Fibroblast of lung (primary cell): ENCODE measurements at regions not wholly inside any gene's neighbourhood (a gene's known extent, or its start where the extent isn't known, plus 50 kb on each side); places are given as distances from the start of the nearest gene placed in this dataset.

Experiments
- DNase-seq, 2 donors: peaks; one replicate each; pipeline versions ENCODE4 v3.0.0 to v3.0.0-alpha.2; 2010; ENCODE audit warnings: low read depth in 2 of 2
- H2AFZ ChIP-seq: 2 replicates; pipeline ENCODE4 v1.5.1; 2012; ENCODE audit warnings: low read length, control low read depth, inconsistent platforms
- H3K27ac ChIP-seq: 2 replicates; pipeline ENCODE4 v1.5.1; 2011; ENCODE audit warnings: low read length, control low read depth; ENCODE audit not compliant: insufficient read depth
- H3K27me3 ChIP-seq: 2 replicates; pipeline ENCODE4 v1.5.1; 2011; ENCODE audit warnings: mild to moderate bottlenecking, low read length; ENCODE audit not compliant: control insufficient read depth, insufficient read depth
- H3K36me3 ChIP-seq: 2 replicates; pipeline ENCODE4 v1.5.1; 2011; ENCODE audit warnings: low read length; ENCODE audit not compliant: control insufficient read depth, insufficient read depth
- H3K4me1 ChIP-seq: 2 replicates; pipeline ENCODE4 v1.5.1; 2011; ENCODE audit warnings: low read length; ENCODE audit not compliant: control insufficient read depth, insufficient read depth; ENCODE audit errors: extremely low read depth
- H3K4me2 ChIP-seq: 2 replicates; pipeline ENCODE4 v1.5.1; 2011; ENCODE audit warnings: low read length, control low read depth; ENCODE audit not compliant: insufficient read depth; ENCODE audit errors: extremely low read depth
- H3K4me3 ChIP-seq, 4 experiments: fragments of 200-600 bp in 1 of 4; sonication (generic) in 1 of 4; replicated peaks in 1 of 4; 2 replicates each; pipeline ENCODE4 v1.5.1; 2011 to 2016; ENCODE audit warnings: low read length in 4 of 4, low read depth in 3 of 4, mild to moderate bottlenecking in 3 of 4, control low read depth in 2 of 4, inconsistent platforms in 1 of 4, mixed read lengths in 1 of 4; ENCODE audit not compliant: insufficient read depth in 1 of 4; ENCODE audit errors: control extremely low read depth in 1 of 4
- H3K79me2 ChIP-seq: 2 replicates; pipeline ENCODE4 v1.5.1; 2012; ENCODE audit warnings: mild to moderate bottlenecking, low read length, inconsistent platforms; ENCODE audit not compliant: control insufficient read depth, insufficient read depth
- H3K9ac ChIP-seq: 2 replicates; pipeline ENCODE4 v1.5.1; 2011; ENCODE audit warnings: mild to moderate bottlenecking, low read length, control low read depth; ENCODE audit not compliant: insufficient read depth
- H3K9me3 ChIP-seq: 2 replicates; pipeline ENCODE4 v1.5.1; 2012; ENCODE audit warnings: low read depth, low read length; ENCODE audit not compliant: control insufficient read depth, insufficient read depth
- H4K20me1 ChIP-seq: 2 replicates; pipeline ENCODE4 v1.5.1; 2011; ENCODE audit warnings: low read length; ENCODE audit not compliant: control insufficient read depth, insufficient read depth; ENCODE audit errors: extremely low read depth
- EZH2 ChIP-seq: IDR thresholded peaks from 2 replicates; pipeline ENCODE4 v1.5.1; 2012; ENCODE audit warnings: low read length, control low read depth, mild to moderate bottlenecking; ENCODE audit errors: missing control alignments
- TF ChIP-seq, protein P1 (sequence below), 2 donors: IDR thresholded peaks in 1 of 2; conservative IDR thresholded peaks in 1 of 2; 1 replicate in 1 of 2; 2 replicates in 1 of 2; pipeline ENCODE4 v1.5.1; 2011 to 2012; ENCODE audit warnings: low read length in 2 of 2, control low read depth in 1 of 2, inconsistent platforms in 1 of 2, low read depth in 1 of 2, mild to moderate bottlenecking in 1 of 2

DNA sequence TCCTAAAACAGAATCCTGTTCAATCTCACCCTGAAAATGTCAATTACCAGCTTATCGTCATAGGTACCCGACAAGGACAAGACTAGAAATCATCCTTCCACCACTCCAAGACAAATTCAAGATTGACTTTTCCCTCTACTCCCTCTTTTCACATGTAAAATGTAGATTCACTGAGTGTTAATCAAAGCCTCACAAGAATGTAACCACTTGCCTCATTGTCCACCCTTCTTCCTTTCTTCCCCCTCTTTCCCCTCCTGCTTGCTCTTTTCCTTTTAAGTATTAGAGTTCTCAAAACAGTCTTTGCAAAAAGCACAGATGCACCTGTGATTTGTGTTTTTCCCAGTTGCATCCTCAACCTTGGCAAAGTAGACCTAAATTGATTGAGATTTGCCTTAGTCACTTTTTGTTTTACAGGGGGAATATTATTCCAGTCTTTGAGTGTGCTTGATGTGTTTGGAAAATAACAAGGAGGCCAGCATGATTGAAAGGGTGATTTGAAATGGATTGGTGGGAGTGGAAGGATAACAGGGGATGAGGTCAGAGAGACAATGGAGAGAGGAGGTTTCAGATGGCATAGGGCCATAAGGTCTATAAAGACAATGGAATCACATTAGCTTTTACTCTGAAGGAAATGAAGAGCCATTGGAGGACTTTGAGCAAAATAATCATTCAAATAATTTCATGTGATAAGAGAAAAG, 231.3 kb upstream of the TYRP1 start:
- DNase-seq = no peak
- no peak overlapping the region for H3K4me3 ChIP-seq
- H3K36me3 ChIP-seq = no peaks in the 10 kb centered on the region
- H3K4me2 ChIP-seq = no peak overlapping the region
- H3K9me3 ChIP-seq = no peaks in the 10 kb centered on the region
- H2AFZ ChIP-seq = no peak overlapping the region
- H3K4me1 ChIP-seq = no peaks in the 10 kb centered on the region
- no peaks in the 10 kb centered on the region for H4K20me1 ChIP-seq
- no peaks in the 10 kb centered on the region for H3K27me3 ChIP-seq
- H3K27ac ChIP-seq = no peak overlapping the region
- no peak overlapping the region for H3K9ac ChIP-seq
- no peaks in the 10 kb centered on the region for H3K79me2 ChIP-seq
- no peak for TF ChIP-seq EZH2
- TF ChIP-seq, protein P1, sequence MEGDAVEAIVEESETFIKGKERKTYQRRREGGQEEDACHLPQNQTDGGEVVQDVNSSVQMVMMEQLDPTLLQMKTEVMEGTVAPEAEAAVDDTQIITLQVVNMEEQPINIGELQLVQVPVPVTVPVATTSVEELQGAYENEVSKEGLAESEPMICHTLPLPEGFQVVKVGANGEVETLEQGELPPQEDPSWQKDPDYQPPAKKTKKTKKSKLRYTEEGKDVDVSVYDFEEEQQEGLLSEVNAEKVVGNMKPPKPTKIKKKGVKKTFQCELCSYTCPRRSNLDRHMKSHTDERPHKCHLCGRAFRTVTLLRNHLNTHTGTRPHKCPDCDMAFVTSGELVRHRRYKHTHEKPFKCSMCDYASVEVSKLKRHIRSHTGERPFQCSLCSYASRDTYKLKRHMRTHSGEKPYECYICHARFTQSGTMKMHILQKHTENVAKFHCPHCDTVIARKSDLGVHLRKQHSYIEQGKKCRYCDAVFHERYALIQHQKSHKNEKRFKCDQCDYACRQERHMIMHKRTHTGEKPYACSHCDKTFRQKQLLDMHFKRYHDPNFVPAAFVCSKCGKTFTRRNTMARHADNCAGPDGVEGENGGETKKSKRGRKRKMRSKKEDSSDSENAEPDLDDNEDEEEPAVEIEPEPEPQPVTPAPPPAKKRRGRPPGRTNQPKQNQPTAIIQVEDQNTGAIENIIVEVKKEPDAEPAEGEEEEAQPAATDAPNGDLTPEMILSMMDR (conservative IDR thresholded peaks at IDR 0.05 in 1 of 2, IDR thresholded peaks at IDR 0.05 in 1 of 2; ENCODE audit: low read depth in 1 of 2, low read length in 2 of 2) = no peak

- Histone ChIP-seq H3K79me2 (no peaks in the 10 kb centered on the region), H4K20me1 (no peaks in the 10 kb centered on the region), H3K4me1 (no peaks in the 10 kb centered on the region), H3K27me3 (no peaks in the 10 kb centered on the region), H3K9ac (no peak overlapping the region), H3K9me3 (no peaks in the 10 kb centered on the region), H3K36me3 (no peaks in the 10 kb centered on the region), H3K4me2 (no peak overlapping the region), H3K4me3 (no peak overlapping the region), H2AFZ (no peak overlapping the region), H3K27ac (no peak overlapping the region)
- DNase-seq = no peak
- TF ChIP-seq, protein P1 (conservative IDR thresholded peaks at IDR 0.05 in 1 of 2, IDR thresholded peaks at IDR 0.05 in 1 of 2; ENCODE audit: low read depth in 1 of 2, low read length in 2 of 2) = no peak
- TF ChIP-seq EZH2 = no peak
Observed at GRCh38 chr9:12462861-12463260, 230.3 kb upstream of the TYRP1 start.

GRCh38 chr9:12463641-12464040, 229.5 kb upstream of the TYRP1 start:
- no peak for DNase-seq
- no peak for TF ChIP-seq EZH2
- TF ChIP-seq, protein P1 (conservative IDR thresholded peaks at IDR 0.05 in 1 of 2, IDR thresholded peaks at IDR 0.05 in 1 of 2; ENCODE audit: low read depth in 1 of 2, low read length in 2 of 2) = no peak
- H3K4me1 ChIP-seq = no peaks in the 10 kb centered on the region

More at GRCh38 chr9:12463641-12464040, 229.5 kb upstream of the TYRP1 start:
- Histone ChIP-seq H3K27ac (no peak overlapping the region), H3K27me3 (no peaks in the 10 kb centered on the region), H3K4me3 (no peak overlapping the region), H3K36me3 (no peaks in the 10 kb centered on the region), H2AFZ (no peak overlapping the region), H3K9me3 (no peaks in the 10 kb centered on the region), H3K79me2 (no peaks in the 10 kb centered on the region), H3K4me2 (no peak overlapping the region), H4K20me1 (no peaks in the 10 kb centered on the region), H3K9ac (no peak overlapping the region)
